Astrocyte (in vitro differentiated cells and primary cell): ENCODE measurements at regions not wholly inside any gene's neighbourhood (a gene's known extent, or its start where the extent isn't known, plus 50 kb on each side); places are given as distances from the start of the nearest gene placed in this dataset.
A peak's percentile ranks its signal among the peaks of the same experiment; 100 is the strongest.

Source experiments
- DNase-seq: peaks from one replicate; pipeline ENCODE4 v3.0.0-alpha.2; 2010; ENCODE audit warnings: low read depth
- FAIRE-seq: peaks from 2 replicates; lab custom pipeline; 2011; peaks lifted over from hg19 to GRCh38; lab: Jason Lieb, UNC
- H2AFZ ChIP-seq: 2 replicates; pipeline ENCODE4 v1.6.0; 2012; ENCODE audit warnings: low read depth, low read length, inconsistent platforms
- H3K27ac ChIP-seq: 2 replicates; pipeline ENCODE4 v1.5.1; 2011; ENCODE audit warnings: low read depth, low read length, inconsistent platforms
- H3K27me3 ChIP-seq: 2 replicates; pipeline ENCODE4 v1.6.0; 2011; ENCODE audit warnings: low read length, inconsistent platforms; ENCODE audit not compliant: insufficient read depth
- H3K36me3 ChIP-seq: 2 replicates; pipeline ENCODE4 v1.5.1; 2011; ENCODE audit warnings: low read length, inconsistent platforms; ENCODE audit not compliant: insufficient read depth
- H3K4me1 ChIP-seq: 2 replicates; pipeline ENCODE4 v1.5.1; 2011; ENCODE audit warnings: low read length, inconsistent platforms; ENCODE audit not compliant: insufficient read depth
- H3K4me2 ChIP-seq: 2 replicates; pipeline ENCODE4 v1.6.0; 2012; ENCODE audit warnings: low read length, inconsistent platforms
- H3K4me3 ChIP-seq: 2 replicates; pipeline ENCODE4 v1.5.1; 2011; ENCODE audit warnings: low read depth, mild to moderate bottlenecking, low read length, inconsistent platforms; ENCODE audit not compliant: insufficient read depth
- H3K79me2 ChIP-seq: 2 replicates; pipeline ENCODE4 v1.6.0; 2012; ENCODE audit warnings: mild to moderate bottlenecking, low read length, inconsistent platforms; ENCODE audit not compliant: insufficient read depth
- H3K9ac ChIP-seq: 2 replicates; pipeline ENCODE4 v1.6.0; 2012; ENCODE audit warnings: mild to moderate bottlenecking, low read length, inconsistent platforms
- H3K9me3 ChIP-seq: 2 replicates; pipeline ENCODE4 v1.5.1; 2012; ENCODE audit warnings: low read depth, mild to moderate bottlenecking, low read length, inconsistent platforms; ENCODE audit not compliant: insufficient read depth
- H4K20me1 ChIP-seq: 2 replicates; pipeline ENCODE4 v1.6.0; 2012; ENCODE audit warnings: low read length, inconsistent platforms; ENCODE audit not compliant: insufficient read depth
- H3K27ac Mint-ChIP-seq: one replicate; pipeline ENCODE4 v1.8.0; 2021; ENCODE audit warnings: mild to moderate bottlenecking, mixed read lengths; ENCODE audit not compliant: unreplicated experiment
- H3K27me3 Mint-ChIP-seq: one replicate; pipeline ENCODE4 v1.8.0; 2021; ENCODE audit warnings: low read depth, mixed read lengths; ENCODE audit not compliant: unreplicated experiment
- H3K36me3 Mint-ChIP-seq: one replicate; pipeline ENCODE4 v1.8.0; 2021; ENCODE audit warnings: low read depth, mixed read lengths; ENCODE audit not compliant: unreplicated experiment
- H3K4me1 Mint-ChIP-seq: one replicate; pipeline ENCODE4 v1.8.0; 2021; ENCODE audit warnings: low read depth, mixed read lengths; ENCODE audit not compliant: unreplicated experiment
- H3K4me3 Mint-ChIP-seq: one replicate; pipeline ENCODE4 v1.8.0; 2021; ENCODE audit warnings: mild to moderate bottlenecking, moderate library complexity, mixed read lengths; ENCODE audit not compliant: unreplicated experiment
- H3K9me3 Mint-ChIP-seq: one replicate; pipeline ENCODE4 v1.8.0; 2021; ENCODE audit warnings: mild to moderate bottlenecking, mixed read lengths; ENCODE audit not compliant: unreplicated experiment
- CTCF ChIP-seq: IDR thresholded peaks from 2 replicates; pipeline ENCODE4 v1.5.1; 2011; ENCODE audit warnings: low read depth, mild to moderate bottlenecking, inconsistent platforms, low read length, moderate library complexity; ENCODE audit not compliant: insufficient read depth
- EZH2 ChIP-seq: IDR thresholded peaks from 2 replicates; pipeline ENCODE4 v1.6.1; 2012; ENCODE audit warnings: mild to moderate bottlenecking, low read length, inconsistent platforms; ENCODE audit not compliant: insufficient read depth

GRCh38 chrX:13893826-13894225 is 76.9 kb upstream of the GPM6B start:
- H3K27ac ChIP-seq, result no peak overlapping the region
- no peaks in the 10 kb centered on the region for H4K20me1 ChIP-seq
- H3K9me3 ChIP-seq, result no peaks in the 10 kb centered on the region
- no peak overlapping the region for H3K27ac Mint-ChIP-seq
- H3K36me3 Mint-ChIP-seq, result no peaks in the 10 kb centered on the region
- H3K4me2 ChIP-seq, result peak overlapping the region; percentile 46
- TF ChIP-seq EZH2, result no peak
- no peak for TF ChIP-seq CTCF
- peak overlapping the region; percentile 60 for H2AFZ ChIP-seq
- no peaks in the 10 kb centered on the region for H3K79me2 ChIP-seq
- peaks cover 7% of the 10 kb centered on the region for H3K4me1 Mint-ChIP-seq
- peaks cover 11% of the 10 kb centered on the region for H3K4me1 ChIP-seq
- no peaks in the 10 kb centered on the region for H3K27me3 ChIP-seq
- DNase-seq, result no peak
- FAIRE-seq, result peak; percentile 69
- H3K9me3 Mint-ChIP-seq, result no peaks in the 10 kb centered on the region
- no peak overlapping the region for H3K9ac ChIP-seq
- H3K4me3 Mint-ChIP-seq, result no peak overlapping the region
- H3K4me3 ChIP-seq, result no peak overlapping the region
- H3K27me3 Mint-ChIP-seq, result no peaks in the 10 kb centered on the region
- no peaks in the 10 kb centered on the region for H3K36me3 ChIP-seq

- no peak overlapping the region for H3K9ac ChIP-seq
- no peak overlapping the region for H3K4me2 ChIP-seq
- H3K4me1 ChIP-seq, result peaks cover 19% of the 10 kb centered on the region
- FAIRE-seq, result no peak
- H3K36me3 ChIP-seq, result no peaks in the 10 kb centered on the region
- no peak overlapping the region for H3K27ac ChIP-seq
- no peaks in the 10 kb centered on the region for H3K9me3 ChIP-seq
- Mint-ChIP-seq H3K27ac (no peak overlapping the region), H3K4me1 (peaks cover 15% of the 10 kb centered on the region), H3K36me3 (no peaks in the 10 kb centered on the region), H3K4me3 (no peak overlapping the region), H3K27me3 (no peaks in the 10 kb centered on the region), H3K9me3 (no peaks in the 10 kb centered on the region)
- no peak overlapping the region for H2AFZ ChIP-seq
- H3K27me3 ChIP-seq, result no peaks in the 10 kb centered on the region
- H3K4me3 ChIP-seq, result no peak overlapping the region
- TF ChIP-seq EZH2 (no peak), CTCF (no peak)
- DNase-seq, result no peak
- no peaks in the 10 kb centered on the region for H3K79me2 ChIP-seq
- H4K20me1 ChIP-seq, result no peaks in the 10 kb centered on the region
Measured at GRCh38 chrX:13892856-13893255, 76.0 kb upstream of the GPM6B start.

- H3K4me3 ChIP-seq, result no peak overlapping the region
- Mint-ChIP-seq H3K27me3 (no peaks in the 10 kb centered on the region), H3K27ac (no peak overlapping the region), H3K36me3 (no peaks in the 10 kb centered on the region), H3K9me3 (no peaks in the 10 kb centered on the region), H3K4me3 (no peak overlapping the region), H3K4me1 (peaks cover 23% of the 10 kb centered on the region)
- peaks cover 19% of the 10 kb centered on the region for H3K4me1 ChIP-seq
- H3K36me3 ChIP-seq, result no peaks in the 10 kb centered on the region
- H3K4me2 ChIP-seq, result peak overlapping the region; percentile 14
- FAIRE-seq (peak; percentile 87), DNase-seq (no peak)
- no peak overlapping the region for H2AFZ ChIP-seq
- no peaks in the 10 kb centered on the region for H3K79me2 ChIP-seq
- no peaks in the 10 kb centered on the region for H3K9me3 ChIP-seq
- TF ChIP-seq CTCF (no peak), EZH2 (no peak)
- H3K9ac ChIP-seq, result no peak overlapping the region
- no peak overlapping the region for H3K27ac ChIP-seq
- no peaks in the 10 kb centered on the region for H4K20me1 ChIP-seq
- H3K27me3 ChIP-seq, result no peaks in the 10 kb centered on the region
Measured at GRCh38 chrX:13891377-13892140, 74.7 kb upstream of the GPM6B start.
